HCT116 (cell line): ENCODE measurements at regions not wholly inside any gene's neighbourhood (a gene's known extent, or its start where the extent isn't known, plus 50 kb on each side); places are given as distances from the start of the nearest gene placed in this dataset.
A peak's percentile ranks its signal among the peaks of the same experiment; 100 is the strongest.

Experiments used
- ATAC-seq: fragments of 200-7000 bp; cut with Tn5 transposase; 2 replicates; pipeline ENCODE4 v1.9.1; 2020; ENCODE audit warnings: mild to moderate bottlenecking, moderate library complexity
- BruUV-seq: library from RNA; stranded (reverse); fragments of 400-500 nt; replicated peaks from 2 replicates; lab custom pipeline; 2021; lab: Mats Ljungman, UMichigan
- CTCF ChIA-PET: fragments of 300-600 bp; sonication (Branson Sonifier 250); formaldehyde crosslinking; loops from one replicate; lab custom pipeline; 2021; ENCODE audit warnings: antibody characterized with exemption; lab: Charles Lee
- POLR2A ChIA-PET: fragments of 300-600, 350-600 bp; sonication (Branson Sonifier 250); formaldehyde crosslinking; loops from one replicate; lab custom pipeline; 2021; ENCODE audit warnings: antibody characterized with exemption; lab: Charles Lee
- RAD21 ChIA-PET, 2 experiments: fragments of 300-600 bp; sonication (Branson Sonifier 250); formaldehyde crosslinking; loops; one replicate each; lab custom pipeline; 2023; ENCODE audit warnings: low total read pairs in 2 of 2; ENCODE audit not compliant: uncharacterized antibody in 2 of 2, unreplicated experiment in 2 of 2, low non-redundant PET in 1 of 2; lab: Charles Lee
- DNase-seq: peaks from one replicate; pipeline ENCODE4 v3.0.0-alpha.2; 2010; ENCODE audit warnings: low read depth, low spot score
- H2AFZ ChIP-seq: fragments of 200-600 bp; shearing (Covaris generic), sonication (generic); 2 replicates; pipeline ENCODE4 v1.6.1; 2017; ENCODE audit warnings: low read depth, mixed run types, mixed read lengths, antibody characterized with exemption, low read length; ENCODE audit not compliant: poor library complexity, severe bottlenecking
- H3K27ac ChIP-seq: 2 replicates; pipeline ENCODE4 v1.5.1; 2012; ENCODE audit warnings: low read depth, low read length
- H3K27me3 ChIP-seq: fragments of 200-600 bp; sonication (generic); 2 replicates; pipeline ENCODE4 v1.6.1; 2016; ENCODE audit warnings: mixed run types, low read length, mixed read lengths; ENCODE audit not compliant: insufficient read depth
- H3K36me3 ChIP-seq, 2 experiments: fragments of 200-500 bp in 1 of 2; fragments of 200-600 bp in 1 of 2; sonication (Bioruptor generic) in 1 of 2; sonication (generic) in 1 of 2; 2 replicates each; pipeline versions ENCODE4 v1.5.1 to v1.6.1; 2014 to 2016; ENCODE audit warnings: low read length in 2 of 2, inconsistent platforms in 1 of 2, mixed read lengths in 1 of 2, mixed run types in 1 of 2; ENCODE audit not compliant: insufficient read depth in 2 of 2, control insufficient read depth in 1 of 2
- H3K4me1 ChIP-seq, 2 experiments: fragments of 200-600 bp in 1 of 2; sonication (generic) in 1 of 2; 2 replicates each; pipeline versions ENCODE4 v1.5.1 to v1.6.1; 2012 to 2017; ENCODE audit warnings: low read length in 2 of 2, inconsistent platforms in 1 of 2, mild to moderate bottlenecking in 1 of 2, mixed read lengths in 1 of 2, mixed run types in 1 of 2, moderate library complexity in 1 of 2; ENCODE audit not compliant: insufficient read depth in 2 of 2, control insufficient read depth in 1 of 2
- H3K4me2 ChIP-seq: fragments of 200-600 bp; sonication (generic); 2 replicates; pipeline ENCODE4 v1.6.1; 2017; ENCODE audit warnings: mixed run types, low read length, mixed read lengths
- H3K4me3 ChIP-seq, 2 experiments: fragments of 200-600 bp in 1 of 2; sonication (generic) in 1 of 2; replicated peaks in 1 of 2; 2 replicates each; pipeline ENCODE4 v1.5.1; 2011 to 2016; ENCODE audit warnings: low read length in 2 of 2, control low read depth in 1 of 2, low read depth in 1 of 2, mild to moderate bottlenecking in 1 of 2, mixed read lengths in 1 of 2, mixed run types in 1 of 2
- H3K79me2 ChIP-seq: fragments of 200-600 bp; sonication (generic); 2 replicates; pipeline ENCODE4 v1.6.1; 2017; ENCODE audit warnings: mild to moderate bottlenecking, mixed run types, low read length, moderate library complexity, mixed read lengths; ENCODE audit not compliant: insufficient read depth
- H3K9ac ChIP-seq: fragments of 200-600 bp; sonication (generic); 2 replicates; pipeline ENCODE4 v1.6.1; 2016; ENCODE audit warnings: low read length, mixed read lengths
- H3K9me2 ChIP-seq: fragments of 200-600 bp; sonication (generic), shearing (Covaris generic); 2 replicates; pipeline ENCODE4 v1.6.1; 2017; ENCODE audit warnings: mixed run types, mild to moderate bottlenecking, moderate library complexity; ENCODE audit not compliant: insufficient read depth
- H3K9me3 ChIP-seq, 2 experiments: fragments of 200-500 bp in 1 of 2; fragments of 200-600 bp in 1 of 2; sonication (Bioruptor generic) in 1 of 2; sonication (generic) in 1 of 2; 2 replicates each; pipeline ENCODE4 v1.6.1; 2014 to 2017; ENCODE audit warnings: low read length in 2 of 2, mixed read lengths in 2 of 2, inconsistent platforms in 1 of 2, low read depth in 1 of 2, mild to moderate bottlenecking in 1 of 2, mixed run types in 1 of 2, moderate library complexity in 1 of 2; ENCODE audit not compliant: control insufficient read depth in 1 of 2, insufficient read depth in 1 of 2
- H4K20me1 ChIP-seq: fragments of 200-600 bp; sonication (generic), shearing (Covaris generic); 2 replicates; pipeline ENCODE4 v1.6.1; 2017; ENCODE audit warnings: mixed run types, mild to moderate bottlenecking, moderate library complexity; ENCODE audit not compliant: insufficient read depth
- CBX3 ChIP-seq: IDR thresholded peaks from 2 replicates; pipeline ENCODE4 v1.6.1; 2012; ENCODE audit warnings: low read depth
- CEBPB ChIP-seq: IDR thresholded peaks from 2 replicates; pipeline ENCODE4 v1.6.1; 2012; ENCODE audit warnings: low read depth
- ELF1 ChIP-seq: IDR thresholded peaks from 2 replicates; pipeline ENCODE4 v1.6.1; 2012; ENCODE audit warnings: low read depth, borderline replicate concordance
- POLR2A ChIP-seq: IDR thresholded peaks from 2 replicates; pipeline ENCODE4 v1.7.0; 2011; ENCODE audit warnings: borderline replicate concordance; ENCODE audit not compliant: insufficient read depth, insufficient read length; ENCODE audit errors: extremely low read depth
- POLR2AphosphoS5 ChIP-seq: IDR thresholded peaks from 2 replicates; pipeline ENCODE4 v1.6.1; 2011; ENCODE audit warnings: mild to moderate bottlenecking, low read depth, low read length, moderate library complexity
- SIN3A ChIP-seq: IDR thresholded peaks from 2 replicates; pipeline ENCODE4 v1.6.1; 2012; ENCODE audit warnings: low read depth
- SP1 ChIP-seq: IDR thresholded peaks from 2 replicates; pipeline ENCODE4 v1.6.1; 2012; ENCODE audit warnings: low read depth
- SRF ChIP-seq: IDR thresholded peaks from 2 replicates; pipeline ENCODE4 v1.6.1; 2012; ENCODE audit warnings: low read depth
- TCF7L2 ChIP-seq: IDR thresholded peaks from 2 replicates; pipeline ENCODE4 v1.7.0; 2011; ENCODE audit warnings: borderline replicate concordance, inconsistent platforms; ENCODE audit not compliant: insufficient read depth, insufficient read length; ENCODE audit errors: extremely low read depth
- YY1 ChIP-seq: IDR thresholded peaks from 2 replicates; pipeline ENCODE4 v1.6.1; 2011; ENCODE audit warnings: low read length, low read depth, moderate library complexity, mild to moderate bottlenecking; ENCODE audit not compliant: insufficient replicate concordance; ENCODE audit errors: extremely low read depth
- ZFX ChIP-seq: fragments of 450-650 bp; IDR thresholded peaks from 2 replicates; pipeline ENCODE4 v1.6.1; 2017
- intact Hi-C: fragments of 100-400 bp; cut with micrococcal nuclease; formaldehyde crosslinking; loops from 2 replicates; pipeline ENCODE4 v1.10.0; 2022
- TF ChIP-seq, protein P1 (sequence below), 3 experiments: fragments of 200-600 bp in 1 of 3; sonication (generic) in 1 of 3; IDR thresholded peaks in 2 of 3; conservative IDR thresholded peaks in 1 of 3; 2 replicates each; pipeline ENCODE4 v1.5.1; 2012 to 2017; ENCODE audit warnings: low read depth in 2 of 3, low read length in 2 of 3, antibody characterized with exemption in 1 of 3, borderline replicate concordance in 1 of 3, control low read depth in 1 of 3, mild to moderate bottlenecking in 1 of 3, mixed read lengths in 1 of 3, mixed run types in 1 of 3, moderate library complexity in 1 of 3; ENCODE audit not compliant: insufficient read depth in 1 of 3
- TF ChIP-seq, protein P2 (sequence below): IDR thresholded peaks from 2 replicates; pipeline ENCODE4 v1.6.1; 2011; ENCODE audit warnings: mild to moderate bottlenecking, low read length, moderate library complexity; ENCODE audit not compliant: insufficient replicate concordance; ENCODE audit errors: extremely low read depth
- TF ChIP-seq, protein P3 (sequence below): IDR thresholded peaks from 2 replicates; pipeline ENCODE4 v1.6.1; 2012; ENCODE audit warnings: low read depth

DNA sequence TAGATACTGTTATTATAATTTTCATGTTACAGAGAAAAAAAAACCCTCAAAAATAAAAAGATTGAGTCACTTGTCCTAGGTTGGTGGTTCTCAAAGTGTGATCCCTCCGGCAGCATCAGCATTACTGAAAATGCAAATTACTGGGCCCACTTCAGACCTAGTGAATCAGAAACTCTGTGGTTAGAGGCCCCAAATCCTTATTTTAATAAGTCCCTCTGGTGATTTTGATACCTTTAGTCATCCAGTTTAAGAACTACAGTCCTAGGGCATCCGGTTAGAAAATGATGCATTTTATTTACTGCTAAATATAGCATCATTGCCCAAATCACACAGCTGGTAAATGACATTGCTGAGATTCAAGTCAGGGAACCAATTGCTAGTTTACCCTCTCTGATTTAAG, 203.7 kb upstream of the RUNX1 start (continued):
- TF ChIP-seq, protein P1, sequence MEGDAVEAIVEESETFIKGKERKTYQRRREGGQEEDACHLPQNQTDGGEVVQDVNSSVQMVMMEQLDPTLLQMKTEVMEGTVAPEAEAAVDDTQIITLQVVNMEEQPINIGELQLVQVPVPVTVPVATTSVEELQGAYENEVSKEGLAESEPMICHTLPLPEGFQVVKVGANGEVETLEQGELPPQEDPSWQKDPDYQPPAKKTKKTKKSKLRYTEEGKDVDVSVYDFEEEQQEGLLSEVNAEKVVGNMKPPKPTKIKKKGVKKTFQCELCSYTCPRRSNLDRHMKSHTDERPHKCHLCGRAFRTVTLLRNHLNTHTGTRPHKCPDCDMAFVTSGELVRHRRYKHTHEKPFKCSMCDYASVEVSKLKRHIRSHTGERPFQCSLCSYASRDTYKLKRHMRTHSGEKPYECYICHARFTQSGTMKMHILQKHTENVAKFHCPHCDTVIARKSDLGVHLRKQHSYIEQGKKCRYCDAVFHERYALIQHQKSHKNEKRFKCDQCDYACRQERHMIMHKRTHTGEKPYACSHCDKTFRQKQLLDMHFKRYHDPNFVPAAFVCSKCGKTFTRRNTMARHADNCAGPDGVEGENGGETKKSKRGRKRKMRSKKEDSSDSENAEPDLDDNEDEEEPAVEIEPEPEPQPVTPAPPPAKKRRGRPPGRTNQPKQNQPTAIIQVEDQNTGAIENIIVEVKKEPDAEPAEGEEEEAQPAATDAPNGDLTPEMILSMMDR (IDR thresholded peaks at IDR 0.05 in 2 of 3, conservative IDR thresholded peaks at IDR 0.05 in 1 of 3; ENCODE audit: borderline replicate concordance in 1 of 3, insufficient read depth in 1 of 3, low read depth in 2 of 3, low read length in 2 of 3), result no peak
- no peak for TF ChIP-seq CBX3
- TF ChIP-seq ZFX, result no peak

DNA sequence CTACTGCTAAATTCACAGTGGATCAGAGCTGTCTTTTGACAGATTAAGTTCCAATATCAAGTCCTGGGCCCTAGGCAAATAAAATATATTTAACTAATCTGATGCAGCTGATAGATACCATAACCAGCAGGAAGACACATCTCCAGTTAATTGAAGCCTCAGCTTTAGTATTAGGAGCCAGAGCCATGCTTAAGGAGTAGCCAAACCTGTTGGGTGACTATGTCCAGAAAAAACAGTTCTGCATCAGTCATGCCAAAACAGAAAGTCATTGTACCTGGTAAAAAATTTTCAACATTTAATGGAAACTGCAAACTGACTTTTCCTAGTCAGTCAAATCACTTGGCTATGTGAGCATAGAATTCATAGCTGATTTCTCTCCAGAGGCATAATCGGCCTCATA, 200.5 kb upstream of the RUNX1 start:
- ChIA-PET CTCF (no interaction called here), POLR2A (no interaction called here), RAD21 (no interaction called here)
- Histone ChIP-seq H2AFZ (no peak overlapping the region), H3K79me2 (no peaks in the 10 kb centered on the region), H3K9me3 (no peaks in the 10 kb centered on the region), H4K20me1 (no peaks in the 10 kb centered on the region), H3K27ac (no peak overlapping the region), H3K4me3 (no peak overlapping the region), H3K9me2 (no peaks in the 10 kb centered on the region), H3K27me3 (no peaks in the 10 kb centered on the region), H3K36me3 (no peaks in the 10 kb centered on the region), H3K4me1 (peaks cover 6 to 7% of the 10 kb centered on the region in 2 experiments; a peak in 2 of 4 replicates), H3K4me2 (0 out of 2 replicates have a peak overlapping the region, but pooled peaks have one; percentile 15), H3K9ac (no peak overlapping the region)
- no peak for DNase-seq
- no TSS peak for BruUV-seq
- intact Hi-C loops, result no loop called here
- ATAC-seq, result no peak
- TF ChIP-seq, protein P1 (IDR thresholded peaks at IDR 0.05 in 2 of 3, conservative IDR thresholded peaks at IDR 0.05 in 1 of 3; ENCODE audit: borderline replicate concordance in 1 of 3, insufficient read depth in 1 of 3, low read depth in 2 of 3, low read length in 2 of 3), result no peak
- TF ChIP-seq CBX3 (no peak), POLR2AphosphoS5 (no peak), POLR2A (no peak), SRF (no peak), SIN3A (no peak), TCF7L2 (no peak), CEBPB (no peak), ELF1 (no peak), YY1 (no peak), ZFX (no peak), SP1 (no peak)
- TF ChIP-seq, protein P2, sequence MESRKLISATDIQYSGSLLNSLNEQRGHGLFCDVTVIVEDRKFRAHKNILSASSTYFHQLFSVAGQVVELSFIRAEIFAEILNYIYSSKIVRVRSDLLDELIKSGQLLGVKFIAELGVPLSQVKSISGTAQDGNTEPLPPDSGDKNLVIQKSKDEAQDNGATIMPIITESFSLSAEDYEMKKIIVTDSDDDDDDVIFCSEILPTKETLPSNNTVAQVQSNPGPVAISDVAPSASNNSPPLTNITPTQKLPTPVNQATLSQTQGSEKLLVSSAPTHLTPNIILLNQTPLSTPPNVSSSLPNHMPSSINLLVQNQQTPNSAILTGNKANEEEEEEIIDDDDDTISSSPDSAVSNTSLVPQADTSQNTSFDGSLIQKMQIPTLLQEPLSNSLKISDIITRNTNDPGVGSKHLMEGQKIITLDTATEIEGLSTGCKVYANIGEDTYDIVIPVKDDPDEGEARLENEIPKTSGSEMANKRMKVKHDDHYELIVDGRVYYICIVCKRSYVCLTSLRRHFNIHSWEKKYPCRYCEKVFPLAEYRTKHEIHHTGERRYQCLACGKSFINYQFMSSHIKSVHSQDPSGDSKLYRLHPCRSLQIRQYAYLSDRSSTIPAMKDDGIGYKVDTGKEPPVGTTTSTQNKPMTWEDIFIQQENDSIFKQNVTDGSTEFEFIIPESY, result no peak
- TF ChIP-seq, protein P3, sequence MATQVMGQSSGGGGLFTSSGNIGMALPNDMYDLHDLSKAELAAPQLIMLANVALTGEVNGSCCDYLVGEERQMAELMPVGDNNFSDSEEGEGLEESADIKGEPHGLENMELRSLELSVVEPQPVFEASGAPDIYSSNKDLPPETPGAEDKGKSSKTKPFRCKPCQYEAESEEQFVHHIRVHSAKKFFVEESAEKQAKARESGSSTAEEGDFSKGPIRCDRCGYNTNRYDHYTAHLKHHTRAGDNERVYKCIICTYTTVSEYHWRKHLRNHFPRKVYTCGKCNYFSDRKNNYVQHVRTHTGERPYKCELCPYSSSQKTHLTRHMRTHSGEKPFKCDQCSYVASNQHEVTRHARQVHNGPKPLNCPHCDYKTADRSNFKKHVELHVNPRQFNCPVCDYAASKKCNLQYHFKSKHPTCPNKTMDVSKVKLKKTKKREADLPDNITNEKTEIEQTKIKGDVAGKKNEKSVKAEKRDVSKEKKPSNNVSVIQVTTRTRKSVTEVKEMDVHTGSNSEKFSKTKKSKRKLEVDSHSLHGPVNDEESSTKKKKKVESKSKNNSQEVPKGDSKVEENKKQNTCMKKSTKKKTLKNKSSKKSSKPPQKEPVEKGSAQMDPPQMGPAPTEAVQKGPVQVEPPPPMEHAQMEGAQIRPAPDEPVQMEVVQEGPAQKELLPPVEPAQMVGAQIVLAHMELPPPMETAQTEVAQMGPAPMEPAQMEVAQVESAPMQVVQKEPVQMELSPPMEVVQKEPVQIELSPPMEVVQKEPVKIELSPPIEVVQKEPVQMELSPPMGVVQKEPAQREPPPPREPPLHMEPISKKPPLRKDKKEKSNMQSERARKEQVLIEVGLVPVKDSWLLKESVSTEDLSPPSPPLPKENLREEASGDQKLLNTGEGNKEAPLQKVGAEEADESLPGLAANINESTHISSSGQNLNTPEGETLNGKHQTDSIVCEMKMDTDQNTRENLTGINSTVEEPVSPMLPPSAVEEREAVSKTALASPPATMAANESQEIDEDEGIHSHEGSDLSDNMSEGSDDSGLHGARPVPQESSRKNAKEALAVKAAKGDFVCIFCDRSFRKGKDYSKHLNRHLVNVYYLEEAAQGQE, result no peak
